Keratinocyte (primary cell): ENCODE measurements at regions not wholly inside any gene's neighbourhood (a gene's known extent, or its start where the extent isn't known, plus 50 kb on each side); places are given as distances from the start of the nearest gene placed in this dataset.

ENCODE experiments used
- EZH2 ChIP-seq: IDR thresholded peaks from one replicate; pipeline ENCODE4 v1.6.1; 2012; ENCODE audit warnings: inconsistent platforms, mild to moderate bottlenecking, low read length, moderate library complexity
- TF ChIP-seq, protein P1 (sequence below), 3 experiments: IDR thresholded peaks in 1 of 3; conservative IDR thresholded peaks in 1 of 3; optimal IDR thresholded peaks in 1 of 3; 2 replicates in 2 of 3; 3 replicates in 1 of 3; pipeline versions ENCODE3 to v1.5.1; 2011; ENCODE audit warnings: low read length in 3 of 3, mild to moderate bottlenecking in 3 of 3, moderate library complexity in 2 of 3, control low read depth in 1 of 3, inconsistent platforms in 1 of 3; ENCODE audit not compliant: insufficient read depth in 2 of 3; ENCODE audit errors: extremely low read depth in 1 of 3

DNA sequence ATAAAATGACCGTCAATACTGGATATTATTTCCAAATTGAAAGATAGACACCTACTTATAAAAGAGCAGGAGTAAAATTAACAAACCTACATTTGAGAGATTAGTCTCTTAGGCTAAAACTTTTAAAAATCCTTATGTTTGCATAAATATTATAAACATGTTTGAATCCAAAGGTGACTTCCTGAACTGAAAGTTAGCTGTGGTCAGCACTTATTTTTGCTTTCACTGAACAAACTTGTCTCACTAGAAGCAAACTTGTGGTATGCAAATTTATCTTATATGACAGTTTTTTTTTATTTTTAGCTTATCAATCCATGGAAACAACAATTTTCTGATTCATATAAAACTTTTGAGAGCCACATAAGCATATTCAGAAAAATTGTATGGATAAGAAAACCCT, 502.6 kb upstream of the COX7C start:
- TF ChIP-seq, protein P1, sequence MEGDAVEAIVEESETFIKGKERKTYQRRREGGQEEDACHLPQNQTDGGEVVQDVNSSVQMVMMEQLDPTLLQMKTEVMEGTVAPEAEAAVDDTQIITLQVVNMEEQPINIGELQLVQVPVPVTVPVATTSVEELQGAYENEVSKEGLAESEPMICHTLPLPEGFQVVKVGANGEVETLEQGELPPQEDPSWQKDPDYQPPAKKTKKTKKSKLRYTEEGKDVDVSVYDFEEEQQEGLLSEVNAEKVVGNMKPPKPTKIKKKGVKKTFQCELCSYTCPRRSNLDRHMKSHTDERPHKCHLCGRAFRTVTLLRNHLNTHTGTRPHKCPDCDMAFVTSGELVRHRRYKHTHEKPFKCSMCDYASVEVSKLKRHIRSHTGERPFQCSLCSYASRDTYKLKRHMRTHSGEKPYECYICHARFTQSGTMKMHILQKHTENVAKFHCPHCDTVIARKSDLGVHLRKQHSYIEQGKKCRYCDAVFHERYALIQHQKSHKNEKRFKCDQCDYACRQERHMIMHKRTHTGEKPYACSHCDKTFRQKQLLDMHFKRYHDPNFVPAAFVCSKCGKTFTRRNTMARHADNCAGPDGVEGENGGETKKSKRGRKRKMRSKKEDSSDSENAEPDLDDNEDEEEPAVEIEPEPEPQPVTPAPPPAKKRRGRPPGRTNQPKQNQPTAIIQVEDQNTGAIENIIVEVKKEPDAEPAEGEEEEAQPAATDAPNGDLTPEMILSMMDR (optimal IDR thresholded peaks at IDR 0.05 in 1 of 3, IDR thresholded peaks at IDR 0.05 in 1 of 3, conservative IDR thresholded peaks at IDR 0.05 in 1 of 3; ENCODE audit: extremely low read depth in 1 of 3, insufficient read depth in 2 of 3, low read length in 3 of 3) = no peak
- no peak for TF ChIP-seq EZH2
